SK-N-SH treated with all-trans-retinoic acid at 6 μM for 48 hours (cell line): ENCODE measurements at regions not wholly inside any gene's neighbourhood (a gene's known extent, or its start where the extent isn't known, plus 50 kb on each side); places are given as distances from the start of the nearest gene placed in this dataset.

ENCODE experiments used
- ATAC-seq: fragments of 200-7000 bp; cut with Tn5 transposase; 3 replicates; pipeline ENCODE4 v1.9.1; 2020; ENCODE audit warnings: mild to moderate bottlenecking, moderate library complexity
- ARNTL ChIP-seq: fragments of 450-650 bp; formaldehyde crosslinking; IDR thresholded peaks from 2 replicates; pipeline ENCODE4 v1.5.0; 2020; ENCODE audit warnings: low read depth, mild to moderate bottlenecking, moderate library complexity, borderline replicate concordance
- BACH2 ChIP-seq: fragments of 250-450 bp; sonication (Bioruptor Pico); IDR thresholded peaks from 2 replicates; pipeline ENCODE4 v1.9.0; 2021; ENCODE audit warnings: mild to moderate bottlenecking, borderline replicate concordance
- CSDC2 ChIP-seq: fragments of 250-450 bp; sonication (Bioruptor Pico); IDR thresholded peaks from 2 replicates; pipeline ENCODE4 v1.5.0; 2020; ENCODE audit warnings: mild to moderate bottlenecking, moderate library complexity
- ESRRG ChIP-seq: fragments of 250-450 bp; sonication (Bioruptor Pico); IDR thresholded peaks from 2 replicates; pipeline ENCODE4 v1.6.1; 2021; ENCODE audit warnings: mild to moderate bottlenecking
- GLIS3 ChIP-seq: fragments of 250-450 bp; sonication (Bioruptor Pico); IDR thresholded peaks from 2 replicates; pipeline ENCODE4 v1.5.0; 2020; ENCODE audit warnings: mild to moderate bottlenecking, moderate library complexity
- ISL1 ChIP-seq: fragments of 250-450 bp; sonication (Bioruptor Pico); IDR thresholded peaks from 2 replicates; pipeline ENCODE4 v2.1.2; 2022; ENCODE audit warnings: mild to moderate bottlenecking, moderate library complexity
- OSR1 ChIP-seq: fragments of 250-450 bp; sonication (Bioruptor Pico); IDR thresholded peaks from 2 replicates; pipeline ENCODE4 v1.8.0; 2022; ENCODE audit warnings: moderate library complexity, mild to moderate bottlenecking, inconsistent platforms
- PPARA ChIP-seq: fragments of 250-450 bp; sonication (Bioruptor Pico); IDR thresholded peaks from 2 replicates; pipeline ENCODE4 v1.5.0; 2020; ENCODE audit warnings: mild to moderate bottlenecking, borderline replicate concordance
- RARB ChIP-seq: fragments of 250-450 bp; sonication (Bioruptor Pico); IDR thresholded peaks from 2 replicates; pipeline ENCODE4 v1.8.0; 2021; ENCODE audit warnings: mild to moderate bottlenecking, moderate library complexity
- SNAI2 ChIP-seq: fragments of 250-450 bp; sonication (Bioruptor Pico); IDR thresholded peaks from 2 replicates; pipeline ENCODE4 v1.5.0; 2020; ENCODE audit warnings: mild to moderate bottlenecking, moderate library complexity
- TCF4 ChIP-seq: fragments of 250-450 bp; sonication (Bioruptor Pico); IDR thresholded peaks from 2 replicates; pipeline ENCODE4 v1.8.0; 2021; ENCODE audit warnings: mild to moderate bottlenecking, moderate library complexity, borderline replicate concordance
- ZC3H10 ChIP-seq: fragments of 250-450 bp; sonication (Bioruptor Pico); IDR thresholded peaks from 2 replicates; pipeline ENCODE4 v1.5.1; 2021; ENCODE audit warnings: mild to moderate bottlenecking, moderate library complexity
- ZFP3 ChIP-seq: fragments of 250-450 bp; sonication (Bioruptor Pico); IDR thresholded peaks from 2 replicates; pipeline ENCODE4 v1.5.0; 2020; ENCODE audit warnings: mild to moderate bottlenecking, moderate library complexity
- ZNF565 ChIP-seq: fragments of 450-650 bp; formaldehyde crosslinking; conservative IDR thresholded peaks from 2 replicates; pipeline ENCODE4 v1.5.0; 2020; ENCODE audit warnings: low read depth, mild to moderate bottlenecking, moderate library complexity
- ZNF70 ChIP-seq: fragments of 450-650 bp; formaldehyde crosslinking; IDR thresholded peaks from 2 replicates; pipeline ENCODE4 v1.5.0; 2020; ENCODE audit warnings: mild to moderate bottlenecking, moderate library complexity
- ZNF8 ChIP-seq: fragments of 450-650 bp; formaldehyde crosslinking; IDR thresholded peaks from 2 replicates; pipeline ENCODE4 v1.5.0; 2020; ENCODE audit warnings: mild to moderate bottlenecking, moderate library complexity
- TF ChIP-seq, protein P1 (sequence below): fragments of 250-450 bp; sonication (Bioruptor Pico); IDR thresholded peaks from 2 replicates; pipeline ENCODE4 v1.8.0; 2021; ENCODE audit warnings: low read depth, mild to moderate bottlenecking, moderate library complexity, borderline replicate concordance
- TF ChIP-seq, protein P2 (sequence below): fragments of 250-450 bp; sonication (Bioruptor Pico); IDR thresholded peaks from 2 replicates; pipeline ENCODE4 v1.5.1; 2021; ENCODE audit warnings: mild to moderate bottlenecking, moderate library complexity
- TF ChIP-seq, protein P3 (sequence below): fragments of 250-450 bp; sonication (Bioruptor Pico); IDR thresholded peaks from 2 replicates; pipeline ENCODE4 v1.5.0; 2020; ENCODE audit warnings: mild to moderate bottlenecking, moderate library complexity

DNA sequence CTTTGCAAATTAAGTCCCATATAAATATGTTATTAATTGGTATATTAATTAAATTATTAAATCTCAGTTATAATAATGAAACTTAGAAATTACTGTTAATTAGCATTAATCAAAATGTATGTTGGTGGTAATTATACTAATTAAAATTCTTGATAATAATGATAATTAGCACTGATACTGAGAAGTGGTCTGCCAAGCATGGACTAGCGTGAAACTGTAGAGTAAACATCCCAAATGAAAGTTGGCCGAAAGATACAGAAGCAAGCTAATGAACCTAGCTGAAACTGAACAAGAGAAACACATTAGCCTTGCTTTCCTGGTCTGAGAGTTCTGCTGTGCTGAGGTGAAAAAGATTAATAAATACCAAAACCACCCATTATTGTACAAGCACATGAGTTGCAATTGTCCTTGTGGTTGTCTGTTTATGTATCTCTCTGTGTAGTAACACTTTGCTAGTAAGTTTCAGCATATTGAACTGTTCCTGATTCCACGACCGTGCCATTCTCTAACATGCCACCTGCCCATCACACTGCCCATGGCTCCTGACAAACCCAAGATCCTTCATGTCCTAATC lies 341.8 kb downstream of the PLPP3 start (continued):
- TF ChIP-seq, protein P1, sequence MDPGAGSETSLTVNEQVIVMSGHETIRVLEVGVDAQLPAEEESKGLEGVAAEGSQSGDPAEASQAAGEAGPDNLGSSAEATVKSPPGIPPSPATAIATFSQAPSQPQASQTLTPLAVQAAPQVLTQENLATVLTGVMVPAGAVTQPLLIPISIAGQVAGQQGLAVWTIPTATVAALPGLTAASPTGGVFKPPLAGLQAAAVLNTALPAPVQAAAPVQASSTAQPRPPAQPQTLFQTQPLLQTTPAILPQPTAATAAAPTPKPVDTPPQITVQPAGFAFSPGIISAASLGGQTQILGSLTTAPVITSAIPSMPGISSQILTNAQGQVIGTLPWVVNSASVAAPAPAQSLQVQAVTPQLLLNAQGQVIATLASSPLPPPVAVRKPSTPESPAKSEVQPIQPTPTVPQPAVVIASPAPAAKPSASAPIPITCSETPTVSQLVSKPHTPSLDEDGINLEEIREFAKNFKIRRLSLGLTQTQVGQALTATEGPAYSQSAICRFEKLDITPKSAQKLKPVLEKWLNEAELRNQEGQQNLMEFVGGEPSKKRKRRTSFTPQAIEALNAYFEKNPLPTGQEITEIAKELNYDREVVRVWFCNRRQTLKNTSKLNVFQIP, result no peak

DNA sequence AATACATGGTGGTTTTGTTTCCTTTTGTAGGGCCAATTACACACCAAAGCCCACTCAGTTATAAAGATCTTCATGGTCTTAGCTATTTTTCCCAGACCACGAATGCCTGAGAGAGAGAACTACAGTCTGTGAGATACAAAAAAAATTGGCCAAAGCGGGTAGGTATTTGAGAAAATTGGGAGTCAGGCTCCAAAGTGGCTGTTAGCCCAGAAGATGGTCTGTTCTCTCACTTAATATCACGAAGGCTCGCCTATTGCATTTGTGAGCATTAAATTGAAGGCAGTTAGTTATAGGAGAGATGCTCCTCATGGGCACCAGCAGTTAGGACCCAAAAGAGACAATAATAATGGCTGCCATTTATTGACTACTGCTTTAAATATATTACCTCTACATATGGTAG lies 342.7 kb downstream of the PLPP3 start:
- no peak for TF ChIP-seq SNAI2 (CRISPR knock-in tag)
- no peak for TF ChIP-seq ARNTL (CRISPR knock-in tag)
- TF ChIP-seq ZNF70 (CRISPR knock-in tag), result no peak
- TF ChIP-seq, protein P2, sequence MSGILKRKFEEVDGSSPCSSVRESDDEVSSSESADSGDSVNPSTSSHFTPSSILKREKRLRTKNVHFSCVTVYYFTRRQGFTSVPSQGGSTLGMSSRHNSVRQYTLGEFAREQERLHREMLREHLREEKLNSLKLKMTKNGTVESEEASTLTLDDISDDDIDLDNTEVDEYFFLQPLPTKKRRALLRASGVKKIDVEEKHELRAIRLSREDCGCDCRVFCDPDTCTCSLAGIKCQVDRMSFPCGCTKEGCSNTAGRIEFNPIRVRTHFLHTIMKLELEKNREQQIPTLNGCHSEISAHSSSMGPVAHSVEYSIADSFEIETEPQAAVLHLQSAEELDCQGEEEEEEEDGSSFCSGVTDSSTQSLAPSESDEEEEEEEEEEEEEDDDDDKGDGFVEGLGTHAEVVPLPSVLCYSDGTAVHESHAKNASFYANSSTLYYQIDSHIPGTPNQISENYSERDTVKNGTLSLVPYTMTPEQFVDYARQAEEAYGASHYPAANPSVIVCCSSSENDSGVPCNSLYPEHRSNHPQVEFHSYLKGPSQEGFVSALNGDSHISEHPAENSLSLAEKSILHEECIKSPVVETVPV, result no peak
- no peak for ATAC-seq

DNA sequence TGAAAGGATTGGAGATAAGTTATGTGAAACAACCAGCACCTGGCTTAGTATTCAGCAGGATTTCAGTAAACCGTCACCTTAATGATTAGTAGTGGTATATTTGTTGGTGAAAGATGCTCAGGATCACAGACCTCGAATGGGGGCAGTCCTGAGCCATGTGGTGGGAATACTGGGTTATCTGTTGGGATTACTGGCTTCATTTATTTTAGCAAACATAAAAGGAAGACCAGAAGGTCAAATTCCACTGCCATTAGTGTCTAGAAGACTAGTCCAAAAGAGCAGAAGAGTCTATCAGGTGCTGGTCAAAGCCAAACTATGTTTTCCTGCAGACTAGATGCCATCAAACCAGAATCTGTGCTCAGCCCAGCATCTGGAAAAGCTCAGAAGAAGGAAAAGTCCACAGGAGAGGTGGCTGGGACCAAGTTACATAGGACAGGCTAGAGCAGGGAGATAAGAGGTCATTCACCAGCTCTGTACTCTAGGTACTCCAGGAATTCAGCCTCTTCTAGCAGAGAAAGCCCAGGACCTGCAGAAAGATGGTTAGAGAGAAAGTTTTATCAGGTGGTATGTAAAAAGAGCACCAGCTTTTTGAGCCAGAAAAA lies 343.4 kb downstream of the PLPP3 start:
- TF ChIP-seq SNAI2 (CRISPR knock-in tag) (no peak), PPARA (CRISPR knock-in tag) (no peak), BACH2 (CRISPR knock-in tag) (no peak), CSDC2 (no peak), ZNF565 (CRISPR knock-in tag) (no peak), ZNF8 (CRISPR knock-in tag) (no peak), TCF4 (CRISPR knock-in tag) (no peak), ZC3H10 (CRISPR knock-in tag) (no peak), ZFP3 (CRISPR knock-in tag) (no peak), ESRRG (no peak), GLIS3 (CRISPR knock-in tag) (no peak), RARB (no peak)
- TF ChIP-seq, protein P1, result no peak
- TF ChIP-seq, protein P3, sequence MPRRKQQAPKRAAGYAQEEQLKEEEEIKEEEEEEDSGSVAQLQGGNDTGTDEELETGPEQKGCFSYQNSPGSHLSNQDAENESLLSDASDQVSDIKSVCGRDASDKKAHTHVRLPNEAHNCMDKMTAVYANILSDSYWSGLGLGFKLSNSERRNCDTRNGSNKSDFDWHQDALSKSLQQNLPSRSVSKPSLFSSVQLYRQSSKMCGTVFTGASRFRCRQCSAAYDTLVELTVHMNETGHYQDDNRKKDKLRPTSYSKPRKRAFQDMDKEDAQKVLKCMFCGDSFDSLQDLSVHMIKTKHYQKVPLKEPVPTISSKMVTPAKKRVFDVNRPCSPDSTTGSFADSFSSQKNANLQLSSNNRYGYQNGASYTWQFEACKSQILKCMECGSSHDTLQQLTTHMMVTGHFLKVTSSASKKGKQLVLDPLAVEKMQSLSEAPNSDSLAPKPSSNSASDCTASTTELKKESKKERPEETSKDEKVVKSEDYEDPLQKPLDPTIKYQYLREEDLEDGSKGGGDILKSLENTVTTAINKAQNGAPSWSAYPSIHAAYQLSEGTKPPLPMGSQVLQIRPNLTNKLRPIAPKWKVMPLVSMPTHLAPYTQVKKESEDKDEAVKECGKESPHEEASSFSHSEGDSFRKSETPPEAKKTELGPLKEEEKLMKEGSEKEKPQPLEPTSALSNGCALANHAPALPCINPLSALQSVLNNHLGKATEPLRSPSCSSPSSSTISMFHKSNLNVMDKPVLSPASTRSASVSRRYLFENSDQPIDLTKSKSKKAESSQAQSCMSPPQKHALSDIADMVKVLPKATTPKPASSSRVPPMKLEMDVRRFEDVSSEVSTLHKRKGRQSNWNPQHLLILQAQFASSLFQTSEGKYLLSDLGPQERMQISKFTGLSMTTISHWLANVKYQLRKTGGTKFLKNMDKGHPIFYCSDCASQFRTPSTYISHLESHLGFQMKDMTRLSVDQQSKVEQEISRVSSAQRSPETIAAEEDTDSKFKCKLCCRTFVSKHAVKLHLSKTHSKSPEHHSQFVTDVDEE (CRISPR knock-in tag), result no peak
- ATAC-seq, result no peak

DNA sequence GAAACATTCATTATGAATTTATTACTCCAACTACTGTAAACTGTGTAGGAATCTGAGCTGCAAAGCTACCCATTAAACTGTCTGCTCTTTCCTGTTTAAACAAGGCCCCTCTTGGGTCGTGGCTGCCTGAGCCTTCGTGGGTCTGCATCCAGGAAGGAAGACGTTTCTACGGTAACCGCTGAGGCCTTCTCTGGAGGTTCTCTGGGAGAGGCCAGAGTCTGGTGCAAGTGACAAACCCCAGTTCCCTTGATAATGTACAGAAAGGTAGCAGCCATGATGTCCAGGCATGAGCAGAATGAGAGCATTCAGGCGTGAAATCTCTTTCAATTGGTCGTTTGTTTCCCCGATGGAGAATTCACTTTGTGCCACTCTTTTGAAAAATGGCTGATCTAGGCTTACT lies 350.2 kb downstream of the PLPP3 start:
- TF ChIP-seq PPARA (CRISPR knock-in tag) (no peak), ZNF70 (CRISPR knock-in tag) (no peak), ISL1 (CRISPR knock-in tag) (no peak), SNAI2 (CRISPR knock-in tag) (no peak), RARB (no peak), BACH2 (CRISPR knock-in tag) (no peak), ESRRG (no peak), OSR1 (CRISPR knock-in tag) (no peak)
- TF ChIP-seq, protein P3 (CRISPR knock-in tag), result no peak
- TF ChIP-seq, protein P1, result no peak

More for the DNA sequence above, 350.2 kb downstream of the PLPP3 start:
- no peak for ATAC-seq
